Activated CD8-positive, alpha-beta T cell treated with anti-CD3 and anti-CD28 coated beads for 36 hours (primary cell): ENCODE measurements at regions not wholly inside any gene's neighbourhood (a gene's known extent, or its start where the extent isn't known, plus 50 kb on each side); places are given as distances from the start of the nearest gene placed in this dataset.
"Not testable (repeated sequence)": the region's sequence is repeated elsewhere in the genome, so short reads cannot be mapped to it uniquely, and the experiment has no call there.

Experiments
- ATAC-seq: fragments of 200-7000 bp; cut with Tn5 transposase; one replicate; pipeline ENCODE4 v1.10.0; 2021; ENCODE audit warnings: mild to moderate bottlenecking, moderate library complexity
- CTCF ChIA-PET: fragments of 350-600 bp; sonication (Branson Sonifier 250); formaldehyde crosslinking; loops from one replicate; lab custom pipeline; 2021; ENCODE audit warnings: antibody characterized with exemption; lab: Charles Lee
- POLR2A ChIA-PET: fragments of 350-600 bp; sonication (Branson Sonifier 250); formaldehyde crosslinking; loops from one replicate; lab custom pipeline; 2021; ENCODE audit warnings: antibody characterized with exemption; lab: Charles Lee
- DNase-seq: peaks from one replicate; pipeline ENCODE4 v3.0.0-alpha.2; 2020
- H3K27ac Mint-ChIP-seq: one replicate; pipeline ENCODE4 v1.8.0; 2021; ENCODE audit warnings: mild to moderate bottlenecking, mixed read lengths
- H3K27me3 Mint-ChIP-seq: one replicate; pipeline ENCODE4 v1.8.0; 2021; ENCODE audit warnings: mixed read lengths
- H3K36me3 Mint-ChIP-seq: one replicate; pipeline ENCODE4 v1.8.0; 2021; ENCODE audit warnings: low read depth, mixed read lengths
- H3K4me1 Mint-ChIP-seq: one replicate; pipeline ENCODE4 v1.8.0; 2021; ENCODE audit warnings: low read depth, mixed read lengths
- H3K4me3 Mint-ChIP-seq: one replicate; pipeline ENCODE4 v1.8.0; 2021; ENCODE audit warnings: mild to moderate bottlenecking, moderate library complexity, mixed read lengths
- H3K9me3 Mint-ChIP-seq: one replicate; pipeline ENCODE4 v1.8.0; 2021; ENCODE audit warnings: mixed read lengths
- CTCF ChIP-seq: fragments of 200-600 bp; IDR thresholded peaks from one replicate; pipeline ENCODE4 v1.8.0; 2022; ENCODE audit warnings: antibody characterized with exemption, mild to moderate bottlenecking
- intact Hi-C: fragments of 100-400 bp; cut with micrococcal nuclease; formaldehyde crosslinking; loops from one replicate; pipeline ENCODE4 v1.10.0; 2022

DNA sequence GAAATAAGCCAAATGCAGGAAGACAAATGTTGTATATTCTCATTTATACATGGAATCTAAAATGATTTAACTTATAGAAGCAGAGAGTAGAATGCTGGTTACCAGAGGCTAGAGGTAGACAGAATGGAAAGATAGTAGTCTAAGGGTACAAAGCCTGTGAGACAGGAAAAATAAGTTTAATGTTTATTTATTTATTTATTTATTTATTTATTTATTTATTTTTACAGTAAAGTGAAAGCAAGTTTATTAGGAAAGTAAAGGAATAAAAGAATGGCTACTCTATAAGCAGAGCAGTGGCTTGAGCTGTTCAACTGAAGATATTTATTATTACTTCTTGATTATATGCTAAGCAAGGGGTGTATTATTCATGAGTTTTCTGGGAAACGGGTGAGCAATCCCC, 203.2 kb downstream of the LAS1L start:
- no peak for TF ChIP-seq CTCF
- Mint-ChIP-seq H3K4me1 (no peaks in the 10 kb centered on the region), H3K27ac (no peak overlapping the region), H3K9me3 (peaks cover 14% of the 10 kb centered on the region), H3K36me3 (peaks cover 3% of the 10 kb centered on the region), H3K4me3 (no peak overlapping the region), H3K27me3 (no peaks in the 10 kb centered on the region)
- intact Hi-C loops = no loop called here
- ChIA-PET POLR2A (no interaction called here), CTCF (no interaction called here)
- no peak for DNase-seq
- ATAC-seq = no peak

DNA sequence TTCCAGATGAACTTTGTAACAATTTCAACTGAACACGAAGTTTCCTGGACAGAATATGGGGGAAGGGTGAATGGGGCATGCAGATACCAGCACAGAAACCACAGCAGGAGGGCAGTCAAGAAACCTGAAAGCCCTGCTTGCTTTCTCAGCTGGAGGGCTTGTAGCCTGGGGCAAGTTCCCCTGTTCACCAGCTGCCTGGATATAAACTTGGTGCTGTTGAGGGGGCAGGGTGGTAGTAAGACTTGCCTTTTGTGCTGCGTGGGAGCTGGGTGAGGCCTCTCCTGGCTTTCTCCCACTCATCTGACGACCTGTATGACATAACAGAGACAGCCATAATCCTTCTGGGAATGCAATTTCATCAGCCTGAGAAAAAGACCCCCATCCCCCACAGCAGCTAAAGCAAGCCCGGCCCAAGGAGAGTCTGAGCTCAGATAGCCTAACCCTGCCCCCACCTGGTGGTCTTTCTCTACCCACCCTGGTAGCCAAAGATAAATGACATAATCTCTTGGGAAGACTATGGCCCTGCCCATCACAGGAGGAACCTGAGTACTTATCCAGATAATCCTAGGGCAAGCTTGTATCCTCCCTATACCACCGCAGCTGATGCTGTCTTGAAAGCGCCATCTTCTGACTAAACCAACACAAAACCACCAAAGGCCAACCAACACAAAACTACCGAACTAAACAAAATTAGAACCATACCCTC, 234.3 kb downstream of the LAS1L start:
- ATAC-seq = no peak
- H3K27ac Mint-ChIP-seq = no peak overlapping the region
- H3K36me3 Mint-ChIP-seq = peaks cover under 1% of the 10 kb centered on the region
- H3K27me3 Mint-ChIP-seq = no peaks in the 10 kb centered on the region
- no peak for TF ChIP-seq CTCF
- H3K9me3 Mint-ChIP-seq = peaks cover 27% of the 10 kb centered on the region
- intact Hi-C loops = no loop called here
- no peak overlapping the region for H3K4me3 Mint-ChIP-seq
- POLR2A ChIA-PET = no interaction called here
- no peak for DNase-seq
- no peaks in the 10 kb centered on the region for H3K4me1 Mint-ChIP-seq
- CTCF ChIA-PET = no interaction called here

DNA sequence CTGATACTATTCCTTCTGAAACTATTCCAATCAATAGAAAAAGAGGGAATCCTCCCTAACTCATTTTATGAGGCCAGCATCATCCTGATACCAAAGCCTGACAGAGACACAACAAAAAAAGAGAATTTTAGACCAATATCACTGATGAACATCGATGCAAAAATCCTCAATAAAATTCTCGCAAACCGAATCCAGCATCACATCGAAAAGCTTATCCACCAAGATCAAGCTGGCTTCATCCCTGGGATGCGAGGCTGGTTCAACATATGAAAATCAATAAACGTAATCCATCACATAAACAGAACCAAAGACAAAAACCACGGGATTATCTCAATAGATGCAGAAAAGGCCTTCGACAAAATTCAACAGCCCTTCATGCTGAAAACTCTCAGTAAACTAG, 251.7 kb downstream of the LAS1L start:
- POLR2A ChIA-PET, H3K4me3 Mint-ChIP-seq, ATAC-seq, H3K36me3 Mint-ChIP-seq, H3K27me3 Mint-ChIP-seq, DNase-seq, H3K4me1 Mint-ChIP-seq, CTCF ChIA-PET, intact Hi-C loops, H3K27ac Mint-ChIP-seq: not testable (repeated sequence)
- H3K9me3 Mint-ChIP-seq = peaks cover 24% of the 10 kb centered on the region

GRCh38 chrX:65273152-65273551, 261.4 kb downstream of the LAS1L start:
- Mint-ChIP-seq H3K4me3 (no peak overlapping the region), H3K27me3 (no peaks in the 10 kb centered on the region), H3K36me3 (peaks cover 4% of the 10 kb centered on the region), H3K9me3 (peaks cover 18% of the 10 kb centered on the region), H3K27ac (no peak overlapping the region), H3K4me1 (no peaks in the 10 kb centered on the region)
- TF ChIP-seq CTCF = no peak
- ChIA-PET POLR2A (no interaction called here), CTCF (no interaction called here)
- no peak for DNase-seq
- ATAC-seq = no peak
- intact Hi-C loops = no loop called here

DNA sequence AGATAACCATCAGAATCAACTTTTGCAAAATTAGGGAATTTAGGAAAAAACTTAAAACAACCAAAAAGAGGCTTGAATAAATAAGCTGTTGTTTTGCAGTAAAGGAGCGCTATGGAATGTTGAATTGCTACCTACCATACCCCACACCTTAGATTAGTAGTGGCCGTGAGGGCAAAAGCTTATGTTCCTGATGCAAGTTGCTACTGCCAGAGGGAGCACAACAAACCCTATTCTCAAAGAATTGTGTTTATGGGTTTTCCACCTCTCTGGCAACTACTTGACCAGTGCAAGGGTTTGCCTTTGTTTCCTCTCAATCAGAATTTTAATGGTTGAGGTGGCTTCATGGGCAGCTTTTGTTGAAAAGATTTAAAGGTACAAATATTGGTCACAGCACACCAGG, 268.1 kb downstream of the LAS1L start:
- intact Hi-C loops = no loop called here
- no peak for TF ChIP-seq CTCF
- POLR2A ChIA-PET = no interaction called here
- DNase-seq = no peak
- no peak for ATAC-seq
- Mint-ChIP-seq H3K36me3 (peaks cover 5% of the 10 kb centered on the region), H3K9me3 (peaks cover 15% of the 10 kb centered on the region), H3K27me3 (no peaks in the 10 kb centered on the region), H3K27ac (no peak overlapping the region), H3K4me1 (no peaks in the 10 kb centered on the region), H3K4me3 (no peak overlapping the region)
- CTCF ChIA-PET = no interaction called here
